Loucy (cell line): ENCODE measurements at regions not wholly inside any gene's neighbourhood (a gene's known extent, or its start where the extent isn't known, plus 50 kb on each side); places are given as distances from the start of the nearest gene placed in this dataset.

ENCODE experiments used
- H2AFZ ChIP-seq: fragments of 200-600 bp; sonication (generic); 2 replicates; pipeline ENCODE4 v1.6.0; 2016; ENCODE audit warnings: antibody characterized with exemption, mild to moderate bottlenecking, low read length, moderate library complexity
- H3F3A ChIP-seq: fragments of 200-600 bp; 2 replicates; pipeline ENCODE4 v1.6.0; 2016; ENCODE audit warnings: antibody characterized with exemption, low read depth, mild to moderate bottlenecking
- H3K27me3 ChIP-seq: fragments of 200-600 bp; sonication (generic); 2 replicates; pipeline ENCODE4 v1.6.1; 2014; ENCODE audit warnings: low read length, mild to moderate bottlenecking; ENCODE audit not compliant: insufficient read depth, poor library complexity, severe bottlenecking
- H3K36me3 ChIP-seq: fragments of 200-600 bp; sonication (generic); 2 replicates; pipeline ENCODE4 v1.6.1; 2016; ENCODE audit warnings: low read length; ENCODE audit not compliant: insufficient read depth
- H3K4me1 ChIP-seq: fragments of 200-600 bp; sonication (generic); 2 replicates; pipeline ENCODE4 v1.5.1; 2014; ENCODE audit warnings: low read length, mild to moderate bottlenecking; ENCODE audit not compliant: insufficient read depth, poor library complexity, severe bottlenecking
- H3K4me2 ChIP-seq: fragments of 200-600 bp; sonication (generic); 2 replicates; pipeline ENCODE4 v1.6.0; 2014; ENCODE audit warnings: antibody characterized with exemption, low read length, low read depth, mild to moderate bottlenecking; ENCODE audit not compliant: poor library complexity, severe bottlenecking
- H3K4me3 ChIP-seq: fragments of 200-600 bp; sonication (generic); 2 replicates; pipeline ENCODE4 v1.5.1; 2014; ENCODE audit warnings: low read length, mild to moderate bottlenecking, mixed read lengths; ENCODE audit not compliant: poor library complexity, severe bottlenecking
- H3K79me2 ChIP-seq: fragments of 200-600 bp; sonication (generic); 2 replicates; pipeline ENCODE4 v1.6.1; 2014; ENCODE audit warnings: low read length; ENCODE audit not compliant: insufficient read depth
- H3K9ac ChIP-seq: fragments of 200-600 bp; sonication (generic); 2 replicates; pipeline ENCODE4 v1.6.0; 2014; ENCODE audit warnings: mild to moderate bottlenecking, low read depth, low read length, moderate library complexity; ENCODE audit not compliant: poor library complexity, severe bottlenecking
- H3K9me2 ChIP-seq: fragments of 200-600 bp; sonication (generic); replicated peaks from 2 replicates; pipeline ENCODE4 v1.6.1; 2016; ENCODE audit warnings: low read depth, low read length, mixed read lengths
- H3K9me3 ChIP-seq: fragments of 200-600 bp; sonication (generic); 2 replicates; pipeline ENCODE4 v1.6.1; 2014; ENCODE audit warnings: mild to moderate bottlenecking, antibody characterized with exemption, low read length, low read depth; ENCODE audit not compliant: insufficient read depth
- H4K20me1 ChIP-seq: fragments of 200-600 bp; sonication (generic); 2 replicates; pipeline ENCODE4 v1.6.0; 2014; ENCODE audit warnings: antibody characterized with exemption, low read length, mild to moderate bottlenecking; ENCODE audit not compliant: insufficient read depth, poor library complexity, severe bottlenecking
- EZH2phosphoT487 ChIP-seq: fragments of 200-600 bp; IDR thresholded peaks from 2 replicates; pipeline ENCODE4 v1.6.1; 2018; ENCODE audit warnings: antibody characterized with exemption, mild to moderate bottlenecking, moderate library complexity, borderline replicate concordance
- TF ChIP-seq, protein P1 (sequence below): fragments of 200-600 bp; sonication (generic); conservative IDR thresholded peaks from 2 replicates; pipeline ENCODE4 v1.5.1; 2014; ENCODE audit warnings: mild to moderate bottlenecking, antibody characterized with exemption, low read length

DNA sequence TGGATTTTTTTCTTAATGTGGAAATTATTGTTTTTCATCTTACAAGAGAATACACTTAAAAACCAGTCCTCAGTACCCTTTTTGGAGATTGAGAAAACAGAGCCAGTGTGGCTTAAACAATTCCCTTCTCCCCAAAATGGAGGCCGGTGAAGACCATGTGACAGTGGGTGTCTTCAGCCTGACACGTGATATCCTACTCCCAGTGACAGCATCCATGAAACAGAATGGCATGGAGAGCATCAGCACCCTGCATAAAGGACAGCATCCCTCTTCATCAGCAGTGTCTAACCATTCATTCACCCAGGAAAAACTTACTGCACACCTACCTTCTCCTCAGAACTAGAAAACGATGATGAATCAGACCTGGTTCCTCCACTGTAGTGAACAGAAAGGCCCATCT lies 103.4 kb upstream of the RAI14 start:
- Histone ChIP-seq H3K4me3 (no peak overlapping the region), H3K9me2 (no peaks in the 10 kb centered on the region), H3K9ac (no peak overlapping the region), H4K20me1 (no peaks in the 10 kb centered on the region), H3K79me2 (no peaks in the 10 kb centered on the region), H3K4me2 (no peak overlapping the region), H3K4me1 (no peaks in the 10 kb centered on the region), H3K36me3 (no peaks in the 10 kb centered on the region), H3K9me3 (peaks cover 2% of the 10 kb centered on the region; the same call in 1 of the 2 replicates), H2AFZ (no peak overlapping the region), H3K27me3 (no peaks in the 10 kb centered on the region), H3F3A (no peaks in the 10 kb centered on the region)
- TF ChIP-seq, protein P1, sequence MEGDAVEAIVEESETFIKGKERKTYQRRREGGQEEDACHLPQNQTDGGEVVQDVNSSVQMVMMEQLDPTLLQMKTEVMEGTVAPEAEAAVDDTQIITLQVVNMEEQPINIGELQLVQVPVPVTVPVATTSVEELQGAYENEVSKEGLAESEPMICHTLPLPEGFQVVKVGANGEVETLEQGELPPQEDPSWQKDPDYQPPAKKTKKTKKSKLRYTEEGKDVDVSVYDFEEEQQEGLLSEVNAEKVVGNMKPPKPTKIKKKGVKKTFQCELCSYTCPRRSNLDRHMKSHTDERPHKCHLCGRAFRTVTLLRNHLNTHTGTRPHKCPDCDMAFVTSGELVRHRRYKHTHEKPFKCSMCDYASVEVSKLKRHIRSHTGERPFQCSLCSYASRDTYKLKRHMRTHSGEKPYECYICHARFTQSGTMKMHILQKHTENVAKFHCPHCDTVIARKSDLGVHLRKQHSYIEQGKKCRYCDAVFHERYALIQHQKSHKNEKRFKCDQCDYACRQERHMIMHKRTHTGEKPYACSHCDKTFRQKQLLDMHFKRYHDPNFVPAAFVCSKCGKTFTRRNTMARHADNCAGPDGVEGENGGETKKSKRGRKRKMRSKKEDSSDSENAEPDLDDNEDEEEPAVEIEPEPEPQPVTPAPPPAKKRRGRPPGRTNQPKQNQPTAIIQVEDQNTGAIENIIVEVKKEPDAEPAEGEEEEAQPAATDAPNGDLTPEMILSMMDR, result no peak
- TF ChIP-seq EZH2phosphoT487, result no peak

DNA sequence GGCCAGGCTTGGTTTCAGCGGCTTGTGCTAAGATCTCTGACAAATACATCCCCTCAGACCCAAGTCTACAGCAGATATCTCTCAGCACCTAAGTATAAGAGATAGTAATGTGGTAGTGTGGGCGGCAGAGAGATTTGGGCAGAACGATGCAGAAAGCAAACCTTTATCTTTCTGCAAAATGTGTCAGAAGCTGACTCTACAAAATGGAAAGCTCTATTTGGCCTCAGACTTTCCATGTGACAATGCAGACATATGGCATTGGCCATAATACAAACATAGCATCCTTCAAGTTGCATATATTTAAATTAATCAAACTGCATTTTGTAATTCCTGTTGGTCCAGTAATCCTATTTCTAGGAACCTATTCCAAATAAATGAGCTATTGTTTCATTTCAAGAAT lies 102.5 kb upstream of the RAI14 start:
- TF ChIP-seq EZH2phosphoT487, result no peak
- H3K9me3 ChIP-seq, result no peaks in the 10 kb centered on the region
- no peaks in the 10 kb centered on the region for H3K27me3 ChIP-seq
- H3F3A ChIP-seq, result no peaks in the 10 kb centered on the region
- no peak overlapping the region for H2AFZ ChIP-seq
- H3K79me2 ChIP-seq, result no peaks in the 10 kb centered on the region
- no peaks in the 10 kb centered on the region for H3K36me3 ChIP-seq
- no peaks in the 10 kb centered on the region for H3K9me2 ChIP-seq
- H3K9ac ChIP-seq, result no peak overlapping the region
- H3K4me3 ChIP-seq, result no peak overlapping the region
- no peaks in the 10 kb centered on the region for H3K4me1 ChIP-seq
- H3K4me2 ChIP-seq, result no peak overlapping the region
- H4K20me1 ChIP-seq, result no peaks in the 10 kb centered on the region

DNA sequence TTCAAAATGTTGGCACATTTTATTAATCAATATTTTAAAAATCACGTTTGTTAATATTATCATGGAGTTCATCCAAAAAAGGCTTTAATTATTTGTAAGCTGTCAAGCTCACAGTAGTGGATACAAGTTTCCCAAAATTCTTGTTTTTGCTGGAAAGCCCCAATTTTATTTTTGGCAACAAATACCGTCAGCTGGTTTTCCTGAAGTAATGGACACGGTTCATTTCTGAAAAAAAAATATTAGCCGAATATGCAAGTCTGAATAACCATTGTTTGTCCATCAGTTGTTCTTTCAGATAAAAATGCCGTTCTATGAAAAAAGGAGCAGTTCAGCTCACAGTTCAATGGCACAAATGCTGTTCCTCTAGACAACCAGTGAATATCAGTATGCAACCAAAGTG lies 101.5 kb upstream of the RAI14 start:
- no peaks in the 10 kb centered on the region for H3F3A ChIP-seq
- H3K4me3 ChIP-seq, result no peak overlapping the region
- no peaks in the 10 kb centered on the region for H3K9me3 ChIP-seq
- TF ChIP-seq EZH2phosphoT487, result no peak
- TF ChIP-seq, protein P1, result no peak
- no peaks in the 10 kb centered on the region for H4K20me1 ChIP-seq
- H3K79me2 ChIP-seq, result no peaks in the 10 kb centered on the region
- H3K4me1 ChIP-seq, result no peaks in the 10 kb centered on the region
- H2AFZ ChIP-seq, result no peak overlapping the region
- H3K27me3 ChIP-seq, result no peaks in the 10 kb centered on the region
- H3K9ac ChIP-seq, result no peak overlapping the region
- H3K9me2 ChIP-seq, result no peaks in the 10 kb centered on the region
- H3K36me3 ChIP-seq, result no peaks in the 10 kb centered on the region
- H3K4me2 ChIP-seq, result no peak overlapping the region

DNA sequence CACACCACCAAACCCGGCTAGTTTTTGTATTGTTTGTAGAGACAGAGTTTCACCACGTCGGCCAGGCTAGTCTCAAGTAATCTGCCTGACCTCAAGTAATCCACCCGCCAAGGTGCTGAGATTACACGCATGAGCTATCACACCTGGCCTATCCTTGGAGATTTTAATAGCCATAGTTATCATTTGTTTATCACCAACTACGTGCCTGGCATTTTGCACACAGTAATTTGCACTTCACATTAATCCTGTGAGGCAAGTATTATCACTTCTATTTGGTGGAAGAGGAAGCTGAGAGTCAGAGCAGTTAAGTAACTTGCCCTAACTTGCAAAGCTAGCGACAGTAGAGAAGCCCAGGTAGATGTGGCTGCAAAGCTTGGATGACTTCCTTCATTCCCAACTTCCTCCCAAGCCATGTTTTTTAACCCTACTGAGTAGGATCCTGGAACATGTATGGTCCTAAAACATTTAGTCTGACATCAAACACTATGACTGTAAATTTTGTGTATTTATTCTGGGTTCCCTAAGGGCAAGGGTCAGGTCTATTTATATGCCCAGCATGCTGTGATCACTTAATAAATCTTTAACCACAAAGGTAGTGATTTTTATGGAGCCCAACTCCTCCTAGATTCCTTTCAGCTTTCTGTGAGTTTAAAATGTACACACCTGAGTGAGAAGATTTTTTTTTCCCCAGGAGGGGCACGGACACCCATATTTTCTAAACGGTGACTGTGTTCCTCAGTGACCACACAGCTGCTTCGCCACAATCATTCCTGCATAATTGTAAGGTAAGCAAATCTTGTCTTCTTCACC lies 100.2 kb upstream of the RAI14 start:
- Histone ChIP-seq H3K9me3 (no peaks in the 10 kb centered on the region), H3K36me3 (no peaks in the 10 kb centered on the region), H3K79me2 (no peaks in the 10 kb centered on the region), H3K27me3 (no peaks in the 10 kb centered on the region), H3K9me2 (no peaks in the 10 kb centered on the region), H4K20me1 (no peaks in the 10 kb centered on the region), H3K4me3 (no peak overlapping the region), H3F3A (no peaks in the 10 kb centered on the region), H3K4me1 (no peaks in the 10 kb centered on the region), H3K9ac (no peak overlapping the region), H3K4me2 (no peak overlapping the region), H2AFZ (no peak overlapping the region)
- no peak for TF ChIP-seq EZH2phosphoT487
- TF ChIP-seq, protein P1, result no peak
